Glomerular visceral epithelial cell (primary cell): ENCODE measurements at regions not wholly inside any gene's neighbourhood (a gene's known extent, or its start where the extent isn't known, plus 50 kb on each side); places are given as distances from the start of the nearest gene placed in this dataset.

ENCODE experiments used
- DNase-seq: peaks from one replicate; pipeline ENCODE4 v3.0.0-alpha.2; 2016; ENCODE audit errors: extremely low spot score

- no peak for DNase-seq
Observed at GRCh38 chr2:105652014-105652796, 92.5 kb upstream of the NCK2 start.

GRCh38 chr2:105649534-105649933 lies 95.2 kb upstream of the NCK2 start:
- no peak for DNase-seq

- DNase-seq, result no peak
Observed at GRCh38 chr2:105647731-105648130, 97.0 kb upstream of the NCK2 start.

- no peak for DNase-seq
Observed at GRCh38 chr2:105646774-105647076, 98.0 kb upstream of the NCK2 start.

GRCh38 chr2:105645938-105646773 lies 98.6 kb upstream of the NCK2 start:
- no peak for DNase-seq

- DNase-seq, result no peak
Observed at GRCh38 chr2:105645031-105645937, 99.4 kb upstream of the NCK2 start.

GRCh38 chr2:105644174-105644980 lies 100.3 kb upstream of the NCK2 start:
- DNase-seq, result no peak

GRCh38 chr2:105643405-105644173 lies 101.1 kb upstream of the NCK2 start:
- no peak for DNase-seq

- no peak for DNase-seq
Observed at GRCh38 chr2:105641389-105641811, 103.3 kb upstream of the NCK2 start.

- no peak for DNase-seq
Observed at GRCh38 chr2:105640246-105640645, 104.5 kb upstream of the NCK2 start.

- no peak for DNase-seq
Observed at GRCh38 chr2:105636109-105636740, 108.5 kb upstream of the NCK2 start.

GRCh38 chr2:105635564-105635963 lies 109.1 kb upstream of the NCK2 start:
- DNase-seq, result no peak

GRCh38 chr2:105634198-105634597 lies 110.5 kb upstream of the NCK2 start:
- no peak for DNase-seq

GRCh38 chr2:105631922-105632321 lies 112.8 kb upstream of the NCK2 start:
- DNase-seq, result no peak

- DNase-seq, result no peak
Observed at GRCh38 chr2:105631011-105631410, 113.7 kb upstream of the NCK2 start.

GRCh38 chr2:105629634-105630033 lies 115.1 kb upstream of the NCK2 start:
- no peak for DNase-seq

GRCh38 chr2:105627534-105627933 lies 117.2 kb upstream of the NCK2 start:
- DNase-seq, result no peak

- DNase-seq, result no peak
Observed at GRCh38 chr2:105626966-105627340, 117.8 kb upstream of the NCK2 start.

- DNase-seq, result no peak
Observed at GRCh38 chr2:105626212-105626965, 118.3 kb upstream of the NCK2 start.
